Large intestine (tissue), 3 donors: ENCODE measurements at regions not wholly inside any gene's neighbourhood (a gene's known extent, or its start where the extent isn't known, plus 50 kb on each side); places are given as distances from the start of the nearest gene placed in this dataset.

ENCODE experiments used
- DNase-seq, 2 donors: peaks; one replicate each; pipeline versions ENCODE4 v3.0.0 to v3.0.0-alpha.2; 2013
- H3K27ac ChIP-seq: one replicate; pipeline ENCODE4 v1.5.1; 2013; ENCODE audit warnings: low read length
- H3K27me3 ChIP-seq: 2 replicates; pipeline ENCODE4 v1.6.1; 2013; ENCODE audit warnings: low read length; ENCODE audit not compliant: control insufficient read depth, insufficient read depth
- H3K36me3 ChIP-seq: 2 replicates; pipeline ENCODE4 v1.6.1; 2013; ENCODE audit warnings: low read length; ENCODE audit not compliant: control insufficient read depth, insufficient read depth
- H3K4me1 ChIP-seq: one replicate; pipeline ENCODE4 v1.6.1; 2013; ENCODE audit warnings: low read length; ENCODE audit not compliant: control insufficient read depth, insufficient read depth
- H3K4me3 ChIP-seq: one replicate; pipeline ENCODE4 v1.5.1; 2013; ENCODE audit warnings: low read length
- H3K9me3 ChIP-seq: one replicate; pipeline ENCODE4 v1.6.1; 2013; ENCODE audit warnings: mild to moderate bottlenecking, low read depth, low read length, moderate library complexity; ENCODE audit not compliant: control insufficient read depth
- WGBS: methylation state at CpG from one replicate; pipeline ENCODE4 v1.1.5; 2013; ENCODE audit warnings: low lambda C conversion rate; ENCODE audit not compliant: insufficient coverage; 5-methylcytosine and 5-hydroxymethylcytosine counted together

GRCh38 chr1:14441302-14441741, 157.2 kb upstream of the KAZN start:
- Histone ChIP-seq H3K27ac (no peak overlapping the region), H3K36me3 (no peaks in the 10 kb centered on the region), H3K4me1 (no peaks in the 10 kb centered on the region), H3K27me3 (no peaks in the 10 kb centered on the region), H3K9me3 (no peaks in the 10 kb centered on the region), H3K4me3 (no peak overlapping the region)
- DNase-seq: no peak
- WGBS: no CpG with 5 or more reads among the region's 6 CpGs

GRCh38 chr1:14442669-14443068, 155.8 kb upstream of the KAZN start:
- H3K9me3 ChIP-seq: no peaks in the 10 kb centered on the region
- no peaks in the 10 kb centered on the region for H3K36me3 ChIP-seq
- no peaks in the 10 kb centered on the region for H3K27me3 ChIP-seq
- no peak overlapping the region for H3K27ac ChIP-seq
- no peaks in the 10 kb centered on the region for H3K4me1 ChIP-seq
- no CpG with 5 or more reads among the region's 4 CpGs for WGBS
- no peak for DNase-seq
- no peak overlapping the region for H3K4me3 ChIP-seq

- Histone ChIP-seq H3K27me3 (no peaks in the 10 kb centered on the region), H3K4me3 (no peak overlapping the region), H3K4me1 (no peaks in the 10 kb centered on the region), H3K9me3 (no peaks in the 10 kb centered on the region), H3K36me3 (no peaks in the 10 kb centered on the region), H3K27ac (no peak overlapping the region)
- WGBS: no CpG with 5 or more reads among the region's 4 CpGs
- DNase-seq: no peak
These were observed 155.2 kb upstream of the KAZN start for GRCh38 chr1:14443164-14443787.

GRCh38 chr1:14451217-14451616, 147.3 kb upstream of the KAZN start:
- H3K4me3 ChIP-seq: no peak overlapping the region
- no peak overlapping the region for H3K27ac ChIP-seq
- no peaks in the 10 kb centered on the region for H3K36me3 ChIP-seq
- H3K27me3 ChIP-seq: no peaks in the 10 kb centered on the region
- no peaks in the 10 kb centered on the region for H3K4me1 ChIP-seq
- DNase-seq: no peak
- WGBS: 17% methylated on average over 1 of the region's 2 CpGs
- H3K9me3 ChIP-seq: no peaks in the 10 kb centered on the region

GRCh38 chr1:14452551-14452950, 145.9 kb upstream of the KAZN start:
- DNase-seq: no peak
- Histone ChIP-seq H3K4me1 (no peaks in the 10 kb centered on the region), H3K9me3 (no peaks in the 10 kb centered on the region), H3K36me3 (no peaks in the 10 kb centered on the region), H3K27me3 (no peaks in the 10 kb centered on the region), H3K4me3 (no peak overlapping the region), H3K27ac (no peak overlapping the region)
- WGBS: no CpG with 5 or more reads among the region's 4 CpGs

DNA sequence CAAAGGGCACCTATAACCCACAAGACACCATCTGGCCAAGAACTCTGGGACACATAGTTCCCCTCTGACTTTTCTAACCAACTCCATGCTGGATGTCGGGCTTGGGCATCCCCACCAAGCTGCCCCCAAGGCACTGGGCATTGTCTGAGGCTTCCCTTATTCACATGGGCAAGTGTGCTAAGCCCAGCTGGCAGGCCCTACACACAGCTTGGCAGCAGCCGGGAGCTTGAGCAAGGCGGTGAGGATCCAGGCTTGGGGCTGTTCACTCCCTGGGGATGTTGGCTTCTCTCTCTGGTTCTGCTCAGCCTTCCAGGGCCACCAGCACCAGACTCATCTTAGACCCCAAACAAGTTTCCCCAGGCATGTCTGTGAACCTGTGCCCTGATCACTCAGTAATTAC, 138.3 kb upstream of the KAZN start:
- no peak for DNase-seq
- WGBS: no CpG with 5 or more reads among the region's 3 CpGs

DNA sequence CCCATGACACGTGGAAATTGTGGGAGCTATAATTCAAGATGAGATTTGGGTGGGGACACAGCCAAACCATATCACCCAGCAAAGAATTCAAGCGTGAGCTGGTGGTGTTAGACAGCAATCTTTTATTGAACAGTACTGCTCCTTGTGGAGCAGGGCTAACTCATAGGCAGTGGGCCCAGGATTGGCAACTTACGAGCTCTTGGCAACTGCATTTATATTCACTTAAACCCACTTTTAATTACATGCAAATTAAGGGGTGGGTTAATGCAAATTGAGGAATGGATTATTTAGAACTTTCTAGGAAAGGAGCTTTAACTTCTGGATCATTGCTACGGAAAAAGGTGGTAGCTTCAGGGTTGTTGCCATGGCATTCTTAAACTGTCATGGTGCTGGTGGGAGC, 135.6 kb upstream of the KAZN start:
- H3K9me3 ChIP-seq: no peaks in the 10 kb centered on the region
- H3K27me3 ChIP-seq: no peaks in the 10 kb centered on the region
- H3K4me1 ChIP-seq: no peaks in the 10 kb centered on the region
- no CpG with 5 or more reads among the region's 4 CpGs for WGBS
- no peak overlapping the region for H3K27ac ChIP-seq
- no peak for DNase-seq
- H3K4me3 ChIP-seq: no peak overlapping the region
- H3K36me3 ChIP-seq: no peaks in the 10 kb centered on the region

More for the DNA sequence above, 138.3 kb upstream of the KAZN start:
- Histone ChIP-seq H3K4me1 (no peaks in the 10 kb centered on the region), H3K9me3 (no peaks in the 10 kb centered on the region), H3K27ac (no peak overlapping the region), H3K4me3 (no peak overlapping the region), H3K36me3 (no peaks in the 10 kb centered on the region), H3K27me3 (no peaks in the 10 kb centered on the region)

DNA sequence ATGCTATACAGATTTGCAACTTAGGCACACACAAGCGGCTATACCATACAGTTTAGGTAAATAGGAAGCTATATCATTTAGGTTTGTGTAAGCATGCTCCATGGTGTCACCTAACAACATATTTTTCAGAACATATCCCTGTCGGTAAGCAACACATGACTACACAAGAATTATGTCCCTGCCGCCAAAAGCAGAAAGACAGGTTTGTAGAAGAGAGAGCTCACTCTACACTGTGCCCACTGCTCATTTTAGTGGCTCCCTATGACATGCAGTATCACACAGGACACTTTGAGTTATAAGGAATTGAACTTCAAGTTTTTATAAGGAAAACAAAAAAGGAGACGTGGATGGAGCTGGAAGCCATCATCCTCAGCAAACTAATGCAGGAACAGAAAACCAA, 132.5 kb upstream of the KAZN start:
- no peak overlapping the region for H3K4me3 ChIP-seq
- no peaks in the 10 kb centered on the region for H3K27me3 ChIP-seq
- no peaks in the 10 kb centered on the region for H3K9me3 ChIP-seq
- no peaks in the 10 kb centered on the region for H3K36me3 ChIP-seq
- no peaks in the 10 kb centered on the region for H3K4me1 ChIP-seq
- DNase-seq: no peak
- no CpG with 5 or more reads among the region's 4 CpGs for WGBS
- no peak overlapping the region for H3K27ac ChIP-seq

GRCh38 chr1:14467112-14467511, 131.4 kb upstream of the KAZN start:
- no peaks in the 10 kb centered on the region for H3K36me3 ChIP-seq
- H3K4me1 ChIP-seq: no peaks in the 10 kb centered on the region
- WGBS: 70% methylated on average over 1 of the region's 1 CpG
- no peaks in the 10 kb centered on the region for H3K9me3 ChIP-seq
- H3K27ac ChIP-seq: no peak overlapping the region
- H3K4me3 ChIP-seq: no peak overlapping the region
- no peak for DNase-seq
- no peaks in the 10 kb centered on the region for H3K27me3 ChIP-seq

DNA sequence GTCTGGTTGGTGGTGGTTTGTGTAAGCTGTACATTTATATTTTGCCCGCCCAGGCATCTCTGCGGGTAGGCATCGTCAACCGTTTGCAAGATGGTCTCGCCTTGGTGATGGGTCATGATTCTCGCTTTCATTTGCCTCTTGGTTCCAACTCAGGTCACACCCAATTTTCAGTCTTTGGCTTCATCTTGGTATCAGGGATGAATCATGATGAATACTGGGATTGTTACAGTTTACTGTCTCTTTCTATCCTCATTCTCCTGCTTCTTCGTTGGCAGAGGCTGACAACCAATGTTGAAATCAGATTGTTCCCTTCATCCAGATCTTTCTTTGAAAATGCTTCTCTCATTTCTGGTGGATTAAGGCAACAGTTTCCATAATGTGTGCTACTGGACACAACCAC, 129.7 kb upstream of the KAZN start:
- WGBS: no CpG with 5 or more reads among the region's 7 CpGs
- no peak for DNase-seq
- H3K27ac ChIP-seq: no peak overlapping the region
- no peaks in the 10 kb centered on the region for H3K9me3 ChIP-seq
- no peaks in the 10 kb centered on the region for H3K4me1 ChIP-seq
- no peaks in the 10 kb centered on the region for H3K27me3 ChIP-seq
- H3K4me3 ChIP-seq: no peak overlapping the region
- no peaks in the 10 kb centered on the region for H3K36me3 ChIP-seq

DNA sequence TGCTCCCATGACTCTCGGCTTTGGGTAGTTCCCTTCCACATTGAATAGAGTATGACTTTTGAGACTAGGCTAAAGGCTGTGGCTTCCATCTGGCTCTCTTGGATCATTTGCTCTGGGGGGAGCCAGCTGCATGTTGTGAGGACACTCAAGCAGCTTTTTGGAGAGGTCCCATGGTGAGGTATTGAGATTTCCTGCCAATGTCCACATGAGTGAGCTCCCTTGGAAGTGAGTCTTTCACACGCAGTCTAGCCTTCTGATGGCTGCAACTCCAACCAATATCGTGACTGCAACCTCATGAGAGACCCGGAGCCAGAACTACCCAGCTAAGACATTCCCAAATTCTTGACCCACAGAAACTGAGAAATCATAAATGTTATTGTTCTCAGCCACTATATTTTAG, 127.7 kb upstream of the KAZN start:
- Histone ChIP-seq H3K4me1 (no peaks in the 10 kb centered on the region), H3K36me3 (no peaks in the 10 kb centered on the region), H3K27me3 (no peaks in the 10 kb centered on the region), H3K4me3 (no peak overlapping the region), H3K9me3 (no peaks in the 10 kb centered on the region), H3K27ac (no peak overlapping the region)
- DNase-seq: no peak
- WGBS: 100% methylated on average over 1 of the region's 4 CpGs
